SJCRH30 (cell line): ENCODE measurements at regions not wholly inside any gene's neighbourhood (a gene's known extent, or its start where the extent isn't known, plus 50 kb on each side); places are given as distances from the start of the nearest gene placed in this dataset.
A peak's percentile ranks its signal among the peaks of the same experiment; 100 is the strongest.
"Not testable (repeated sequence)": the region's sequence is repeated elsewhere in the genome, so short reads cannot be mapped to it uniquely, and the experiment has no call there.

ENCODE experiments used
- DNase-seq, 2 experiments: peaks; one replicate each; pipeline ENCODE4 v3.0.0-alpha.2; 2015 to 2020
- H3K27ac ChIP-seq: fragments of 250-450 bp; sonication (Bioruptor Pico); 2 replicates; pipeline ENCODE4 v1.5.1; 2020; ENCODE audit warnings: mild to moderate bottlenecking, moderate library complexity
- H3K27me3 ChIP-seq: fragments of 250-450 bp; sonication (Bioruptor Pico); 2 replicates; pipeline ENCODE4 v1.5.1; 2020; ENCODE audit warnings: mild to moderate bottlenecking, moderate library complexity
- H3K36me3 ChIP-seq: fragments of 250-450 bp; sonication (Bioruptor Pico); 2 replicates; pipeline ENCODE4 v1.5.1; 2020; ENCODE audit warnings: mild to moderate bottlenecking, moderate library complexity
- H3K4me1 ChIP-seq: fragments of 250-450 bp; sonication (Bioruptor Pico); 2 replicates; pipeline ENCODE4 v1.5.1; 2020; ENCODE audit warnings: mild to moderate bottlenecking, moderate library complexity
- H3K4me3 ChIP-seq: fragments of 250-450 bp; sonication (Bioruptor Pico); 2 replicates; pipeline ENCODE4 v1.5.1; 2020; ENCODE audit warnings: mild to moderate bottlenecking, moderate library complexity
- H3K9me3 ChIP-seq: fragments of 250-450 bp; sonication (Bioruptor Pico); replicated peaks from 2 replicates; pipeline ENCODE4 v1.5.1; 2020; ENCODE audit warnings: mild to moderate bottlenecking, moderate library complexity

- no peaks in the 10 kb centered on the region for H3K9me3 ChIP-seq
- H3K27me3 ChIP-seq, result no peaks in the 10 kb centered on the region
- no peak overlapping the region for H3K27ac ChIP-seq
- no peaks in the 10 kb centered on the region for H3K36me3 ChIP-seq
- no peak overlapping the region for H3K4me3 ChIP-seq
- DNase-seq, result no peak
- no peaks in the 10 kb centered on the region for H3K4me1 ChIP-seq
Measured at GRCh38 chr2:49772299-49772970, 618.1 kb upstream of the FSHR start.

DNA sequence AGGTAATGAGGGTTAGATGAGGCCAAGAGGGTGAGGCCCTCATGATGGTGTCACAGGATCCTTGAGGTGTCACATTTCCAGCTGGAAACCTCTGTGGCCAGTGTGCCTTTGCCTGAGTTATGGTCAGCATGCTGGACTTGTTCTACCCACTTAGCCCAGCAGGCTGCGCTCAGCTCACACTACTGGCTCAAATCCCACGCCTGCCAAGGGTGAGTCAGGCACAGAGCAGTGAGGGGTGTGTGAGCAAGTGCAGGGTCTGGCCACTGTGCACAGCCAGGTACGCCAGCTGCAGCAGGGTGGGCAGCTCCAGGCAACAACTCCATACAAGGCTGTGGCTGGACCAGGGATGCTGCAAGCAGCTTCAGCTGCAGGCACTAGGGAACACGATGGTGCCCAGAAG, 616.6 kb upstream of the FSHR start:
- Histone ChIP-seq H3K27me3 (no peaks in the 10 kb centered on the region), H3K4me1 (no peaks in the 10 kb centered on the region), H3K27ac (no peak overlapping the region), H3K4me3 (no peak overlapping the region), H3K9me3 (no peaks in the 10 kb centered on the region), H3K36me3 (no peaks in the 10 kb centered on the region)
- peak; percentile 66 to 80 for DNase-seq

- Histone ChIP-seq H3K9me3 (no peaks in the 10 kb centered on the region), H3K27ac (no peak overlapping the region), H3K4me1 (no peaks in the 10 kb centered on the region), H3K27me3 (peaks cover 11% of the 10 kb centered on the region), H3K36me3 (no peaks in the 10 kb centered on the region), H3K4me3 (no peak overlapping the region)
- DNase-seq, result no peak
Measured at GRCh38 chr2:49767316-49767715, 613.0 kb upstream of the FSHR start.

- Histone ChIP-seq H3K9me3 (no peaks in the 10 kb centered on the region), H3K27ac (no peak overlapping the region), H3K4me1 (peaks cover 12% of the 10 kb centered on the region), H3K27me3 (no peaks in the 10 kb centered on the region), H3K4me3 (no peak overlapping the region), H3K36me3 (no peaks in the 10 kb centered on the region)
- no peak for DNase-seq
Measured at GRCh38 chr2:49755777-49756176, 601.5 kb upstream of the FSHR start.

DNA sequence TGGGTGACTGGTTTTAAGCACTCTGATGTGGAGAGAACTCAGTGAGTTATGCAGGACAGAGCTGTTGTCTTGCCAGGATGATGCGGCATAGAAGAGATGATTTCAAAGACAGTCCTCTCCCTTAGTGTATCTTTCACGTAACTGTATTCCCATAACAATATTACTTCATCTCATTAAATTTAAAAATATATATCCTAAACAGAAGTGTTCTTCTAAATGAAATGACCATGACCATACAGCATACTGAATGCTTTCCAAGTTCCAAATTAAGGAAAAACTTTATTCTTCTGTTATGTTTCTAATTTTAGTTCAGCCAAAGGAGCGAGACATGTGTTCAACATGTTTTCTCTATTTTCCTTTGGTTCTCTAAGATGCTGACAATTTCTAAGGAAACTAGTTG, 600.1 kb upstream of the FSHR start:
- Histone ChIP-seq H3K9me3 (no peaks in the 10 kb centered on the region), H3K4me3 (no peak overlapping the region), H3K27ac (no peak overlapping the region), H3K4me1 (peaks cover 12% of the 10 kb centered on the region), H3K27me3 (no peaks in the 10 kb centered on the region), H3K36me3 (no peaks in the 10 kb centered on the region)
- DNase-seq, result no peak

DNA sequence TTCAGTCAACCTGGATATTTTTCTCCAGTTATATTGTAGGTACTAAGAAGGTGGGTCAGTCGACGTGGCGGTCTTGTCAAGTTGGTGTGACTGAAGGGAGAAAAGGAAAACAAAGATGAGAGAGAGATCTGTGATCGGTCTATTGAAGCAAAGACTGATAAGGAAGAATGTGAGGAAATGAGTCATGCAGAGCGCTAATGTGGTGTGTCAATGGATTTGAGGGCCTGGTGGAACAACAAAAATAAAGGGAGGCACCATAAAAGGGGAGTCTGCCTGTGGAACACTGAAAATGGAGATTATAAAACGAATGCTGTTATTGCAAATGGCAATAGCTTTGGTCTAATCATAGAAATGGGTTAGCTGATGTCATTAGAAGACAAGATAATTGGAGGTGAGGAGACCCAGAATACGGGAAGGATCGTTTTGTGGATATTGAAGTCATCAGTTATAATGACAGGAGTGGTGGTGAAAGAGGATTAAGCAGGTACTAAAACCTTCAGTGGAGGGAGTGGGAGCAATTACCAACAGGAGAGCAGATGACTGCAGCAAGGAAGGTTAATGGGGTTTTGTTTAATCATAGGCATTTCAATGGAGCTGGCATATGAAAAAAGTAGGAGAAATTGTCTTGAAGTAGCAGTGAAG, 599.1 kb upstream of the FSHR start:
- H3K27me3 ChIP-seq, result no peaks in the 10 kb centered on the region

DNA sequence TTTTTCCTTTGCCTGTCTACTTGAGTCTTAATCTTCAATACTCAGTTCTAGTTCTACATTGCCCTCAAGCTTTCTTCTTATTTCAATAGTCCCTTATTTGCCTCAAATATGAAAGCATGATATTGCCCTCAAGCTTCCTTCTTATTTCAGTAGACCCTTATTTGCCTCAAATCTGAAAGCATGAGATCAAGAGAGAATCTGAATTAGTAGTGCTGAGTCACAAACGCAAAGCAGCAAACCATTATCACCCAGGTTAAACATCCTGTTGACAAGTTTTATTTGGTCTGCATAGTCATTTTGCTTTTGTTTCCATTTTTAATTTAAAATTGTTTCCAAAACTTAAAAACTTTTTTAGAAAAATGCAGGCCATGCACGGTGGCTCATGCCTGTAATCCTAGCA, 583.3 kb upstream of the FSHR start:
- DNase-seq, result no peak
- H3K27me3 ChIP-seq, result no peaks in the 10 kb centered on the region
- H3K27ac ChIP-seq, result no peak overlapping the region
- no peaks in the 10 kb centered on the region for H3K9me3 ChIP-seq
- no peak overlapping the region for H3K4me3 ChIP-seq
- H3K36me3 ChIP-seq, result no peaks in the 10 kb centered on the region
- H3K4me1 ChIP-seq, result no peaks in the 10 kb centered on the region

More for the DNA sequence above, 599.1 kb upstream of the FSHR start:
- Histone ChIP-seq H3K9me3 (no peaks in the 10 kb centered on the region), H3K27ac (peak overlapping the region; percentile 44), H3K4me3 (peak overlapping the region; percentile 13; the same call in 1 of the 2 replicates), H3K4me1 (peaks cover 12% of the 10 kb centered on the region), H3K36me3 (no peaks in the 10 kb centered on the region)
- DNase-seq, result peak; percentile 44 to 64

- H3K36me3 ChIP-seq, H3K4me3 ChIP-seq, H3K4me1 ChIP-seq, H3K27ac ChIP-seq, H3K9me3 ChIP-seq, DNase-seq, H3K27me3 ChIP-seq: not testable (repeated sequence)
Measured at GRCh38 chr2:49732924-49733323, 578.6 kb upstream of the FSHR start.

GRCh38 chr2:49719241-49719640, 564.9 kb upstream of the FSHR start:
- H3K27me3 ChIP-seq, result no peaks in the 10 kb centered on the region
- no peak for DNase-seq
- no peaks in the 10 kb centered on the region for H3K4me1 ChIP-seq
- H3K9me3 ChIP-seq, result no peaks in the 10 kb centered on the region
- H3K36me3 ChIP-seq, result no peaks in the 10 kb centered on the region
- H3K4me3 ChIP-seq, result no peak overlapping the region
- H3K27ac ChIP-seq, result no peak overlapping the region

DNA sequence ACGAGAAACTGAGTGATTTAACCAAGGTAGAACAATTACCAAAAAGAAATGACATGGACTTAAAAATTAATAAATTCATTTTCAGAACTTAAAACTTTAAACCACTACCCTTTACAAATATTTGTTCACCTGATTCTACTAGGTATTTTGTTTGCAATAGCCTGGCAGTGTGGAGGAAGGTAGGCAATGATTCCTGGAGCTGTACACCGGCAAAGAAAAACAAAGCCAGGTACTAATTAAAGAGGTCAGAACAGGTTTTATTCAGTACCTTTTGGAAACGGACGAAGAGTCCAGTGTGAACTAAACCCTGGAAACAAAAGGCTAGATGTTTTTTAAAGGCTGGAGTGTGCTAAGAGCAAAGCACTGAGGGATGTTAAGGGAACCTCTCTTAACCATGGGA, 561.3 kb upstream of the FSHR start:
- H3K27me3 ChIP-seq, result peaks cover 2% of the 10 kb centered on the region; the same call in 1 of the 2 replicates
- no peak for DNase-seq
- H3K27ac ChIP-seq, result no peak overlapping the region
- H3K4me1 ChIP-seq, result no peaks in the 10 kb centered on the region
- H3K4me3 ChIP-seq, result no peak overlapping the region
- H3K9me3 ChIP-seq, result no peaks in the 10 kb centered on the region
- H3K36me3 ChIP-seq, result no peaks in the 10 kb centered on the region

DNA sequence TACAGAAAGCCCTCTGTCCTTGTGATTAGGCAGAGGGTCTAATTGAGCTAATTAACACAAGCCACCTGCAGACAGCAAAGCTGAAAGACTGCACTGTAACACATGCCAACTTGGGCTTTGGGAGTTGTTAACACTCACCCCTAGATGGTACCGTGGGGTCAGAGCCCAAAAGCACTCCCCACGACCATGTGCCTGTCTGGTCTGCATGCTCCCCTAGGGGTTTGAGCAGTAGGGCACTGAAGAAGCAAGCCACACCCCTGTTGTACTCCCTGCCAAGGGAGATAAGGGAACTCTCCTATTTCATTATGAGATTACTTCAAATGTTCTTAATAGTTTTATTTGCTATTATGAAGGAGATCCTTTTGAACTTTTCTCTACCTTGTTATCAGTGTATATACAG, 560.1 kb upstream of the FSHR start:
- no peak overlapping the region for H3K4me3 ChIP-seq
- DNase-seq, result peak in 1 of 2 experiments; percentile 6
- no peaks in the 10 kb centered on the region for H3K36me3 ChIP-seq
- no peaks in the 10 kb centered on the region for H3K4me1 ChIP-seq
- H3K27ac ChIP-seq, result no peak overlapping the region
- peaks cover 3% of the 10 kb centered on the region; the same call in 1 of the 2 replicates for H3K27me3 ChIP-seq
- no peaks in the 10 kb centered on the region for H3K9me3 ChIP-seq

DNA sequence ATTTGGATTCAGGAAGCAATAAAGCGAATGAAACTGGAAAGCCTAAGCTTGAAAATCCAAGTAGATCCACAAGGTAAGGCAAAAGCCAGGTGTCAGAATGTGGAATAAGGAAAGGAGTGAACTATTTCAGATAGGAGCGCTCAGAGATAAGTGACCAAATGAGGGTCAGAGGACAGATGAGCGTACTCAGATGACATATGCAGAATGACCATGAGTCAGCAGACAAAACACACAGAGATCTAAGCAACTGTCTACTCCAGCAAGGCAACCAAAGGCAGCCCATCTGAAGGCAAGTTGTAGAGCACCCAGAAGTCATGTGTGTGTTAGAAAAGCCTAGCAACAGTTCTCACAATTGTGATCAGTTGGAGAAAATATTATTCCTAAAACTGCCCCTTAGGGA, 548.4 kb upstream of the FSHR start:
- H3K4me1 ChIP-seq, result no peaks in the 10 kb centered on the region
- H3K4me3 ChIP-seq, result no peak overlapping the region
- no peak overlapping the region for H3K27ac ChIP-seq
- H3K9me3 ChIP-seq, result no peaks in the 10 kb centered on the region
- DNase-seq, result no peak
- H3K27me3 ChIP-seq, result peaks cover 3% of the 10 kb centered on the region; the same call in 1 of the 2 replicates
- no peaks in the 10 kb centered on the region for H3K36me3 ChIP-seq

DNA sequence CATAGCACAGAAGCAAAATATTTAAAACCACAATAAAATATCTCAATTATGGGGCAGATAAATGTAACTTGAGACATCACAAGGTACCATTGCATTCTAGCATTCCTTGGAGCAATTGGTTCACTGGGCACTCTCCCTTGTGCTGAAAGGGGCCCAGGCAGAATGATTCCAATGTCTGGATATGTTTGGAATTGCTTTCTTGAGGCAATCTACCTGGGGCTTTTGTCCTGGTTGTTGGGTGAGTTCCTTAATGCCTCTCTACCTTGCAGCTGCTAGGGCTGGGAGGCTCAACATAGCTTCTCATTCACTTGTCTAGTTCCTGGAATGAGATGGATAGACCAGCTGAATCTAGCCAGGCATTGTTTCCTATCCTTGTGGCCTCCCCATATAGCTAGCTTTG, 539.6 kb upstream of the FSHR start:
- no peak for DNase-seq
- no peaks in the 10 kb centered on the region for H3K27me3 ChIP-seq
- H3K9me3 ChIP-seq, result no peaks in the 10 kb centered on the region
- H3K27ac ChIP-seq, result no peak overlapping the region
- no peaks in the 10 kb centered on the region for H3K4me1 ChIP-seq
- no peak overlapping the region for H3K4me3 ChIP-seq
- H3K36me3 ChIP-seq, result no peaks in the 10 kb centered on the region

DNA sequence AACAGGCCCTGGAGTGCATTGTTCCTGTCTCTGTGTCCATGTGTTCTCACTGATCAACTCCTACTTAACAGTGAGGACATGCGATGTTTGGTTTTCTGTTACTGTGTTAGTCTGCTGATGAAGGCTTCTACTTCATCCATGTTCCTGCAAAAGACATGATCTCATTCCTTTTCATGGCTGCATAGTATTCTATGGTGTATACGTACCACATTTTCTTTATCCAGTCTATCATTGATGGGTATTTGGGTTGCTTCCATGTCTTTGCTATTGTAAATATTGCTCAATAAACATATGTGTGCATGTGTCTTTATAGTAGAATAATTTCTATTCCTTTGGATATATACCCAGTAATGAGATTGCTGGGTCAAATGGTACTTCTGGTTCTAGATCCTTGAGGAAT, 537.7 kb upstream of the FSHR start:
- not testable (repeated sequence) for DNase-seq, H3K9me3 ChIP-seq, H3K4me1 ChIP-seq, H3K27ac ChIP-seq, H3K4me3 ChIP-seq, H3K36me3 ChIP-seq, H3K27me3 ChIP-seq

DNA sequence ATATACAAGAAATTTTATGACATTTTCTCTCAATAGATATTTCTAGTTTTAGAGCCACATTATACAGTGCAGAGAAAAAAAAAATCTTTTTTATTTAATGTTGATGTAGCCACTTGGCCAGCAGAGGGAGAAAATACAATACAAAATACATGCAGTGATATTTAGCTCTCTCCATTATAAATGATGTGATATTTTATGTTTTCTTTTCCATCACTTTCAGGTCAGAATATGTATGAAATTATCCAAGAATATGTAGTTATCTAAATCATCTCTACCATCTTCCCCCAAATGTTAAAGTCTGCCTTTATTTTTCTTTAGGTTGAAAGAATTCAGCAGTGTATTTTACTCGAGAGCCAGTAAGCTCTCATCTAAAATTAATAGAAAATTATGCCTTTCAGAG, 533.6 kb upstream of the FSHR start:
- no peaks in the 10 kb centered on the region for H3K27me3 ChIP-seq

DNA sequence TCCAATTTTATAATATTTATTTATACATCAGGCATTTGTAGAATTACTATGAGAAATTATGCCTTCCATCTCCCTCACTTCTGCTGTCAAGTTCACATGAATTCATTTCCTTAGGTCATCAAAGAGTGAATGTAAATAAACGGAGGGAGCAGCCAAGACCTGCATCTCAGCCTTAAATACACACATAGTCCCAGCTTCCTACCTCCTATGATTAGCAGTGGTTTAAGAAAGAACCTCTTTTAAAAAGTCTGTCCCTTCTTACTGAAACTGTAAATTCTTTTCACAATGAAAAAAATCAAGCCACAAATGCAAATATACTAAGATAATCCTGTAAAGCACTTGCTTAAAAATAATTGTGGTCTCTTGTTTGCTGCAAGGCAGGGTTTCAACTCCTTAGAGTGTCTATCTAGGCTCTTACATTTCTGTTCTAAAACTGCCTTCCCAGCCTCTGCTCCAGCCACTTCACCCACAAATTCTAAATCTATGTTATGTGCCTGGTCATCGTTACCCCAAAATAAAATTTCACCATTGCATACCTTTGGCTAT, 532.7 kb upstream of the FSHR start:
- no peak for DNase-seq
- H3K9me3 ChIP-seq, result no peaks in the 10 kb centered on the region

More for the DNA sequence above, 533.6 kb upstream of the FSHR start:
- peak in 1 of 2 experiments; percentile 32 for DNase-seq
- Histone ChIP-seq H3K9me3 (no peaks in the 10 kb centered on the region), H3K36me3 (no peaks in the 10 kb centered on the region), H3K4me1 (no peaks in the 10 kb centered on the region), H3K4me3 (no peak overlapping the region), H3K27ac (no peak overlapping the region)

More for the DNA sequence above, 532.7 kb upstream of the FSHR start:
- Histone ChIP-seq H3K27ac (no peak overlapping the region), H3K4me3 (no peak overlapping the region), H3K36me3 (no peaks in the 10 kb centered on the region), H3K27me3 (no peaks in the 10 kb centered on the region), H3K4me1 (no peaks in the 10 kb centered on the region)
